ENCODE measurements at regions not wholly inside any gene's neighbourhood (a gene's known extent, or its start where the extent isn't known, plus 50 kb on each side); places are given as distances from the start of the nearest gene placed in this dataset.
"Not testable (repeated sequence)": the region's sequence is repeated elsewhere in the genome, so short reads cannot be mapped to it uniquely, and the experiment has no call there.

- FAIRE-seq, result no peak
- no peak for DNase-seq (ENCODE audit: low spot score)
These were observed 372.4 kb upstream of the RND3 start for GRCh38 chr2:150859877-150860276.

GRCh38 chr2:150859162-150859561 is 371.7 kb upstream of the RND3 start:
- no peak for DNase-seq (ENCODE audit: low spot score)
- FAIRE-seq, result no peak

GRCh38 chr2:150858382-150858781 is 370.9 kb upstream of the RND3 start:
- FAIRE-seq, result no peak
- DNase-seq (ENCODE audit: low spot score), result no peak

GRCh38 chr2:150856596-150857281 is 369.3 kb upstream of the RND3 start:
- FAIRE-seq, result no peak
- no peak for DNase-seq (ENCODE audit: low spot score)

GRCh38 chr2:150853263-150853662 is 365.8 kb upstream of the RND3 start:
- FAIRE-seq (no peak), DNase-seq (ENCODE audit: low spot score) (no peak)

GRCh38 chr2:150850641-150851040 is 363.2 kb upstream of the RND3 start:
- FAIRE-seq (no peak), DNase-seq (ENCODE audit: low spot score) (no peak)

- DNase-seq (ENCODE audit: low spot score), result no peak
- FAIRE-seq, result no peak
These were observed 360.1 kb upstream of the RND3 start for GRCh38 chr2:150847578-150847977.

GRCh38 chr2:150846691-150847090 is 359.2 kb upstream of the RND3 start:
- FAIRE-seq (no peak), DNase-seq (ENCODE audit: low spot score) (no peak)

GRCh38 chr2:150832686-150833085 is 345.2 kb upstream of the RND3 start:
- no peak for FAIRE-seq
- DNase-seq (ENCODE audit: low spot score), result no peak

- FAIRE-seq, result no peak
- no peak for DNase-seq (ENCODE audit: low spot score)
These were observed 336.7 kb upstream of the RND3 start for GRCh38 chr2:150824118-150824517.

GRCh38 chr2:150817422-150817821 is 330.0 kb upstream of the RND3 start:
- FAIRE-seq (no peak), DNase-seq (ENCODE audit: low spot score) (no peak)

GRCh38 chr2:150812664-150813367 is 325.3 kb upstream of the RND3 start:
- DNase-seq (ENCODE audit: low spot score), result no peak
- FAIRE-seq, result no peak

GRCh38 chr2:150812066-150812465 is 324.6 kb upstream of the RND3 start:
- DNase-seq (ENCODE audit: low spot score) (no peak), FAIRE-seq (no peak)

GRCh38 chr2:150811259-150811855 is 323.9 kb upstream of the RND3 start:
- FAIRE-seq, result no peak
- no peak for DNase-seq (ENCODE audit: low spot score)

- DNase-seq (ENCODE audit: low spot score) (no peak), FAIRE-seq (no peak)
These were observed 321.6 kb upstream of the RND3 start for GRCh38 chr2:150809103-150809502.

- DNase-seq (ENCODE audit: low spot score) (no peak), FAIRE-seq (no peak)
These were observed 318.9 kb upstream of the RND3 start for GRCh38 chr2:150806336-150806735.

- no peak for DNase-seq (ENCODE audit: low spot score)
- no peak for FAIRE-seq
These were observed 316.4 kb upstream of the RND3 start for GRCh38 chr2:150803689-150804398.

GRCh38 chr2:150802635-150803034 is 315.2 kb upstream of the RND3 start:
- no peak for DNase-seq (ENCODE audit: low spot score)
- no peak for FAIRE-seq

GRCh38 chr2:150796236-150796635 is 308.8 kb upstream of the RND3 start:
- not testable (repeated sequence) for FAIRE-seq

GRCh38 chr2:150792780-150793300 is 305.4 kb upstream of the RND3 start:
- FAIRE-seq (no peak), DNase-seq (ENCODE audit: low spot score) (no peak)

More at GRCh38 chr2:150796236-150796635, 308.8 kb upstream of the RND3 start:
- DNase-seq (ENCODE audit: low spot score), result not testable (repeated sequence)

GRCh38 chr2:150791567-150791966 is 304.1 kb upstream of the RND3 start:
- no peak for DNase-seq (ENCODE audit: low spot score)
- FAIRE-seq, result no peak

Measured in RCC 7860 (cell line).